ENCODE measurements at regions not wholly inside any gene's neighbourhood (a gene's known extent, or its start where the extent isn't known, plus 50 kb on each side); places are given as distances from the start of the nearest gene placed in this dataset.

- CTCF ChIA-PET: interaction anchor here (0.7 kb wide), 1 partner anchor 883 kb away, joined by 3 read pairs; no protein-coding TSS in a partner anchor
- TF ChIP-seq ZNF391 (tag by site-specific recombination; IDR thresholded peaks at IDR 0.05; ENCODE audit: borderline replicate concordance, low read depth) (no peak), ZNF645 (tag by site-specific recombination; IDR thresholded peaks at IDR 0.05) (no peak), ZNF510 (tag by site-specific recombination; IDR thresholded peaks at IDR 0.05; ENCODE audit: insufficient replicate concordance) (no peak), WT1 (tag by site-specific recombination; IDR thresholded peaks at IDR 0.05) (no peak), ZNF184 (tag by site-specific recombination; IDR thresholded peaks at IDR 0.05) (no peak), ZNF707 (tag by site-specific recombination; IDR thresholded peaks at IDR 0.05) (no peak)
These were observed 514.3 kb upstream of the ADARB2 start for GRCh38 chr10:2251631-2252030.

GRCh38 chr10:2246747-2247146, 509.4 kb upstream of the ADARB2 start:
- TF ChIP-seq ZNF184 (tag by site-specific recombination; IDR thresholded peaks at IDR 0.05) (no peak), ZNF555 (tag by site-specific recombination; conservative IDR thresholded peaks at IDR 0.05) (no peak), SP2 (tag by site-specific recombination; IDR thresholded peaks at IDR 0.05) (no peak), ZNF174 (tag by site-specific recombination; IDR thresholded peaks at IDR 0.05) (no peak), ZNF311 (tag by site-specific recombination; IDR thresholded peaks at IDR 0.05; ENCODE audit: borderline replicate concordance) (no peak), ZBTB26 (tag by site-specific recombination; optimal IDR thresholded peaks at IDR 0.05) (no peak), ZSCAN16 (tag by site-specific recombination; IDR thresholded peaks at IDR 0.05) (no peak), OVOL3 (tag by site-specific recombination; IDR thresholded peaks at IDR 0.05) (no peak), ZNF324 (tag by site-specific recombination; IDR thresholded peaks at IDR 0.05) (no peak), ZNF266 (tag by site-specific recombination; IDR thresholded peaks at IDR 0.05; ENCODE audit: low read depth) (no peak), ZNF274 (IDR thresholded peaks at IDR 0.05; ENCODE audit: low read length) (no peak), ZNF274 (tag by site-specific recombination; IDR thresholded peaks at IDR 0.05; ENCODE audit: borderline replicate concordance) (no peak), ZNF366 (tag by site-specific recombination; conservative IDR thresholded peaks at IDR 0.05) (no peak)
- no peak overlapping the region for H3K27ac ChIP-seq (ENCODE audit: extremely low read depth, low read depth, low read length)
- POLR2A ChIA-PET: no interaction called here
- H3K9me3 ChIP-seq (ENCODE audit: control insufficient read depth, insufficient read depth, low read depth, low read length): no peaks in the 10 kb centered on the region
- H3K36me3 ChIP-seq (ENCODE audit: control insufficient read depth in 2 of 2, insufficient read depth in 1 of 2, low read length in 2 of 2): no peaks in the 10 kb centered on the region
- no peak overlapping the region for H3K4me3 ChIP-seq (ENCODE audit: low read depth, low read length)
- H3K4me1 ChIP-seq (ENCODE audit: control insufficient read depth, insufficient read depth, low read length): no peaks in the 10 kb centered on the region
- CTCF ChIA-PET: no interaction called here

More at GRCh38 chr10:2251631-2252030, 514.3 kb upstream of the ADARB2 start:
- Histone ChIP-seq H3K36me3 (ENCODE audit: control insufficient read depth in 2 of 2, insufficient read depth in 1 of 2, low read length in 2 of 2) (no peaks in the 10 kb centered on the region), H3K27ac (ENCODE audit: extremely low read depth, low read depth, low read length) (no peak overlapping the region), H3K9me3 (ENCODE audit: control insufficient read depth, insufficient read depth, low read depth, low read length) (no peaks in the 10 kb centered on the region), H3K4me1 (ENCODE audit: control insufficient read depth, insufficient read depth, low read length) (no peaks in the 10 kb centered on the region), H3K4me3 (ENCODE audit: low read depth, low read length) (no peak overlapping the region)
- POLR2A ChIA-PET: interaction anchor here (0.7 kb wide), 1 partner anchor 42 kb away, joined by 5 read pairs; no protein-coding TSS in a partner anchor

GRCh38 chr10:2245580-2245979, 508.3 kb upstream of the ADARB2 start:
- ChIA-PET POLR2A (no interaction called here), CTCF (interaction anchor here (0.9 kb wide), 1 partner anchor 529 kb away, joined by 3 read pairs; no protein-coding TSS in a partner anchor)
- Histone ChIP-seq H3K9me3 (ENCODE audit: control insufficient read depth, insufficient read depth, low read depth, low read length) (no peaks in the 10 kb centered on the region), H3K27ac (ENCODE audit: extremely low read depth, low read depth, low read length) (no peak overlapping the region), H3K4me1 (ENCODE audit: control insufficient read depth, insufficient read depth, low read length) (no peaks in the 10 kb centered on the region), H3K4me3 (ENCODE audit: low read depth, low read length) (no peak overlapping the region), H3K36me3 (ENCODE audit: control insufficient read depth in 2 of 2, insufficient read depth in 1 of 2, low read length in 2 of 2) (no peaks in the 10 kb centered on the region)
- TF ChIP-seq CTCF (tag by site-specific recombination; IDR thresholded peaks at IDR 0.05): no peak
- TF ChIP-seq ZNF792 (tag by site-specific recombination; IDR thresholded peaks at IDR 0.05): no peak
- no peak for TF ChIP-seq ZBTB48 (tag by site-specific recombination; IDR thresholded peaks at IDR 0.05)
- no peak for TF ChIP-seq ZNF292 (tag by site-specific recombination; IDR thresholded peaks at IDR 0.05; ENCODE audit: borderline replicate concordance, low read depth)
- TF ChIP-seq ZNF677 (tag by site-specific recombination; IDR thresholded peaks at IDR 0.05): no peak
- TF ChIP-seq ZSCAN16 (tag by site-specific recombination; IDR thresholded peaks at IDR 0.05): no peak
- no peak for TF ChIP-seq ZBTB20 (tag by site-specific recombination; IDR thresholded peaks at IDR 0.05)
- TF ChIP-seq ZNF449 (tag by site-specific recombination; IDR thresholded peaks at IDR 0.05): no peak
- TF ChIP-seq ZNF214 (tag by site-specific recombination; IDR thresholded peaks at IDR 0.05; ENCODE audit: borderline replicate concordance): no peak
- TF ChIP-seq YY2 (tag by site-specific recombination; IDR thresholded peaks at IDR 0.05): no peak
- no peak for TF ChIP-seq GLIS1 (tag by site-specific recombination; IDR thresholded peaks at IDR 0.05)
- TF ChIP-seq ZNF501 (tag by site-specific recombination; IDR thresholded peaks at IDR 0.05): no peak
